K562 (cell line): ENCODE measurements at regions not wholly inside any gene's neighbourhood (a gene's known extent, or its start where the extent isn't known, plus 50 kb on each side); places are given as distances from the start of the nearest gene placed in this dataset.

Experiments used
- ATAC-seq: fragments of 200-7000 bp; cut with Tn5 transposase; 3 replicates; pipeline ENCODE4 v1.9.1; 2020; ENCODE audit warnings: moderate library complexity
- BruUV-seq: library from RNA; stranded (reverse); fragments of 400-500 nt; replicated peaks from 2 replicates; lab custom pipeline; 2021; lab: Mats Ljungman, UMichigan
- CTCF ChIA-PET: fragments of 300-600 bp; formaldehyde crosslinking; extraction: SDS; loops from one replicate; lab custom pipeline; 2021; ENCODE audit warnings: low intra/inter-chr PET ratio; lab: Yijun Ruan, JAX
- POLR2A ChIA-PET: fragments of 300-600, 350-650 bp; sonication (Branson Sonifier 250); formaldehyde crosslinking; extraction: SDS; loops from one replicate; lab custom pipeline; 2021; ENCODE audit warnings: antibody characterized with exemption, inconsistent platforms; lab: Yijun Ruan, JAX
- DNase-seq, 4 experiments: peaks; one replicate each; pipeline versions ENCODE4 v3.0.0 to v3.0.0-alpha.2; 2011 to 2018; ENCODE audit warnings: low spot score in 3 of 4, mixed read lengths in 3 of 4; ENCODE audit errors: extremely low read depth in 1 of 4
- FAIRE-seq: peaks from 2 replicates; lab custom pipeline; 2011; peaks lifted over from hg19 to GRCh38; lab: Jason Lieb, UNC
- H2AFZ ChIP-seq: 2 replicates; pipeline ENCODE4 v1.6.0; 2011; ENCODE audit warnings: low read depth, low read length, control low read depth, inconsistent platforms
- H3K27ac ChIP-seq: fragments of 200-600 bp; 3 replicates; pipeline ENCODE4 v1.8.0; 2011; ENCODE audit warnings: low read depth, mild to moderate bottlenecking, control low read depth, inconsistent platforms, low read length, moderate library complexity, mixed read lengths; ENCODE audit errors: extremely low read depth
- H3K27me3 ChIP-seq, 2 experiments: fragments of 300-600 bp in 1 of 2; 2 replicates in 1 of 2; 3 replicates in 1 of 2; pipeline versions ENCODE4 v1.6.0 to v1.8.0; 2011; ENCODE audit warnings: inconsistent platforms in 2 of 2, low read length in 2 of 2, mild to moderate bottlenecking in 1 of 2, mixed read lengths in 1 of 2, moderate library complexity in 1 of 2; ENCODE audit not compliant: control insufficient read depth in 2 of 2, insufficient read depth in 2 of 2
- H3K36me3 ChIP-seq: fragments of 300-600 bp; 3 replicates; pipeline ENCODE4 v1.8.0; 2011; ENCODE audit warnings: mild to moderate bottlenecking, low read length, inconsistent platforms; ENCODE audit not compliant: control insufficient read depth, insufficient read depth
- H3K4me1 ChIP-seq, 2 experiments: fragments of 200-600 bp in 1 of 2; replicated peaks in 1 of 2; 2 replicates in 1 of 2; 3 replicates in 1 of 2; pipeline versions ENCODE4 v1.5.1 to v1.8.0; 2011; ENCODE audit warnings: inconsistent platforms in 2 of 2, low read length in 2 of 2, mild to moderate bottlenecking in 1 of 2, mixed read lengths in 1 of 2, moderate library complexity in 1 of 2; ENCODE audit not compliant: control insufficient read depth in 2 of 2, insufficient read depth in 2 of 2
- H3K4me2 ChIP-seq: 2 replicates; pipeline ENCODE4 v1.6.1; 2011; ENCODE audit warnings: low read length, control low read depth, inconsistent platforms, mixed read lengths; ENCODE audit not compliant: insufficient read depth
- H3K4me3 ChIP-seq: fragments of 200-600 bp; sonication (generic), shearing (Covaris generic); 2 replicates; pipeline ENCODE4 v1.5.1; 2016; ENCODE audit warnings: control low read depth, inconsistent platforms
- H3K79me2 ChIP-seq: fragments of 200-600 bp; 3 replicates; pipeline ENCODE4 v1.8.0; 2011; ENCODE audit warnings: low read length, inconsistent platforms; ENCODE audit not compliant: control insufficient read depth, insufficient read depth
- H3K9ac ChIP-seq, 2 experiments: 2 replicates each; pipeline versions ENCODE4 v1.6.0 to v1.6.1; 2011; ENCODE audit warnings: low read depth in 2 of 2, low read length in 2 of 2, control low read depth in 1 of 2, inconsistent platforms in 1 of 2, mild to moderate bottlenecking in 1 of 2, mixed read lengths in 1 of 2; ENCODE audit not compliant: insufficient read depth in 1 of 2
- H3K9me1 ChIP-seq: one replicate; pipeline ENCODE4 v1.6.0; 2011; ENCODE audit warnings: inconsistent platforms, mild to moderate bottlenecking, low read length, moderate library complexity; ENCODE audit not compliant: control insufficient read depth, insufficient read depth
- H3K9me3 ChIP-seq: replicated peaks from 2 replicates; pipeline ENCODE4 v1.5.1; 2011; ENCODE audit warnings: low read depth, low read length, inconsistent platforms; ENCODE audit not compliant: control insufficient read depth, insufficient read depth
- H4K20me1 ChIP-seq: replicated peaks from 2 replicates; pipeline ENCODE4 v1.6.1; 2011; ENCODE audit warnings: low read length, inconsistent platforms, mixed read lengths; ENCODE audit not compliant: control insufficient read depth, insufficient read depth
- DDX20 ChIP-seq: fragments of 450-650 bp; IDR thresholded peaks from 2 replicates; pipeline ENCODE4 v1.6.1; 2016; ENCODE audit warnings: missing genetic modification characterization, low read depth, mild to moderate bottlenecking, missing compliant biosample characterization, moderate library complexity
- ELF1 ChIP-seq: fragments of 200-800 bp; sonication (Bioruptor generic); IDR thresholded peaks from 2 replicates; pipeline ENCODE4 v1.6.1; 2016; ENCODE audit warnings: missing genetic modification characterization, missing compliant biosample characterization
- EP300 ChIP-seq: IDR thresholded peaks from 2 replicates; pipeline ENCODE4 v1.6.1; 2012; ENCODE audit warnings: low read length, improper control_type of control experiment
- HMG20B ChIP-seq: fragments of 250-450 bp; sonication (Bioruptor Pico); IDR thresholded peaks from 2 replicates; pipeline ENCODE4 v1.5.0; 2021; ENCODE audit warnings: mild to moderate bottlenecking
- KDM1A ChIP-seq, 2 experiments: fragments of 450-650 bp; IDR thresholded peaks; 2 replicates each; pipeline ENCODE4 v1.6.1; 2016; ENCODE audit warnings: mild to moderate bottlenecking in 2 of 2
- KLF16 ChIP-seq: IDR thresholded peaks from 2 replicates; pipeline ENCODE4 v1.6.1; 2016; ENCODE audit warnings: antibody characterized with exemption
- MCM7 ChIP-seq, 2 experiments: fragments of 450-650 bp; IDR thresholded peaks; 2 replicates each; pipeline ENCODE4 v1.6.1; 2016 to 2018
- POLR2AphosphoS2 ChIP-seq: IDR thresholded peaks from 2 replicates; pipeline ENCODE4 v1.6.1; 2012; ENCODE audit warnings: low read length, improper control_type of control experiment
- PPARD ChIP-seq: fragments of 250-450 bp; sonication (Bioruptor Pico); IDR thresholded peaks from 2 replicates; pipeline ENCODE4 v1.8.0; 2022; ENCODE audit warnings: inconsistent platforms, mild to moderate bottlenecking, moderate library complexity
- XRCC3 ChIP-seq: fragments of 450-650 bp; IDR thresholded peaks from 2 replicates; pipeline ENCODE4 v1.6.1; 2017; ENCODE audit warnings: mild to moderate bottlenecking, moderate library complexity
- YBX1 ChIP-seq: fragments of 450-650 bp; IDR thresholded peaks from 2 replicates; pipeline ENCODE4 v1.7.1; 2016; ENCODE audit warnings: mild to moderate bottlenecking
- ZFX ChIP-seq: sonication (generic); formaldehyde crosslinking; IDR thresholded peaks from 2 replicates; pipeline ENCODE4 v1.8.0; 2022; ENCODE audit warnings: mild to moderate bottlenecking, missing genetic modification reagents, moderate library complexity
- ZNF133 ChIP-seq: fragments of 250-450 bp; sonication (Bioruptor Pico); IDR thresholded peaks from 2 replicates; pipeline ENCODE4 v1.4.0; 2020; ENCODE audit warnings: mild to moderate bottlenecking
- ZNF76 ChIP-seq: fragments of 250-450 bp; sonication (Bioruptor Pico); IDR thresholded peaks from 2 replicates; pipeline ENCODE4 v1.4.0; 2020; ENCODE audit warnings: mild to moderate bottlenecking, moderate library complexity, borderline replicate concordance
- WGBS: fragments of 100-300 bp; shearing (Covaris generic); methylation state at CpG from one replicate; pipeline ENCODE4 v1.1.6; 2016; ENCODE audit warnings: low coverage, mixed read lengths; ENCODE audit not compliant: insufficient coverage; ENCODE audit errors: missing lambda C conversion rate; 5-methylcytosine and 5-hydroxymethylcytosine counted together
- in situ Hi-C: fragments of 300-500 bp; cut with MboI; formaldehyde crosslinking; loops from 4 replicates; pipeline ENCODE4 v1.15.0; 2018; ENCODE audit warnings: inconsistent platforms, mixed read lengths
- intact Hi-C: fragments of 100-400 bp; cut with micrococcal nuclease; formaldehyde crosslinking; loops from 2 replicates; pipeline ENCODE4 v1.14.2; 2022
- TF ChIP-seq, protein P1 (sequence below), 2 experiments: fragments of 450-650 bp; IDR thresholded peaks; 2 replicates each; pipeline ENCODE4 v1.6.1; 2018; ENCODE audit warnings: mild to moderate bottlenecking in 2 of 2, low read depth in 1 of 2; ENCODE audit not compliant: partially characterized antibody in 2 of 2

DNA sequence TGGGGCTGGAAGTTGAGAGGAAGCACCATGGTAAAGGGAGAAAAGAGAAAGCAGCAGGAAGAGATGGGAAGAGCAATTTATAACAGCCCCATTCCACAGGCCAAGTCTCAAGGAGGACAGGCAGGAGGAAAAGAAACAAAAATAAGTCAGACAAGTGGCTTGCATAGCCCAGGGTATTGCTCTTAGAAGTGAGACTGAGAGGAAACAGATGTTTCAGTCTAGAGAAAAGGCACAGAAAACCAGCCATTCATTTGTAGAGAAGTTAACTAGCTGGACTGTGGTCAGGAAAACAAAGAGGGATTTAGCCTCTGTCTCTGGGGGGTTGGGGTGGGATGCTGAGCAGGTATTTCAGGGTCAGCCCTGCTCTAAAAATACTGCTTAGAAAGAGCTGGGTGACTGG is 175.0 kb upstream of the ARHGEF9 start:
- BruUV-seq: no TSS peak
- in situ Hi-C loops: no loop called here

DNA sequence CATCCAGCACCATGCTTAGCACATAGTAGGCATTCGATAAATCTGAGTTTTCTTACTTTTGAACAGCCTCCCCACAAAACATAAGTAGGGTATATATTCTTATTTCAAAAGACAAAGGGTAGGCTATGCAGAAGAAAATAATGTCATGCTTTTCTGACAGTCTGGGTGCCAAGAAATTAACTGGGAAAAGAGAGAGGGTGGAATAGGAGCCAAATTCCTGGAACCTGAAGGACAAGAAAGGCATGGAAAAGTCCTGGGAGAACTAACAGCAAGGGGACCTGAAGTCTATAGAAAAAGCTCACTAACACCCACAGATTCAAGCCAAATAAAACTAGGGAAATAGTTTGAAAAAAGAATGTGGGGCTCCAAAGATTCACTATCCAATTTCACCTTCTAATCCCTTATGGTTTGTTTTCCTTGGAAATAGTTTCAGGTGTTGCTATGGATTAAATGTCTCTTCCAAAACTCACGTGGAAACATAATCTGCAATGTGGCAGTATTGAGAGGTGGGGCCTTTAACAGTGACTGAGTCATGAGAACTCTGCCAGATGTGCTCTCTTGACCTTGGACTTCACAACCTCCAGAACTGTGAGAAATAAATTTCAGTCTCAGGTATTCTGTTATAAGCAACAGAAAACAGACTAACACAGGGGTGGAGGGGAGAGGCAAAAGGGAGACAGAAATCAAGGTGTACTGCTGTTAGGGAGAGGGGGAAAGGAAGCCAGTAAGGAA is 173.3 kb upstream of the ARHGEF9 start:
- Histone ChIP-seq H3K4me2 (no peak overlapping the region), H3K36me3 (no peaks in the 10 kb centered on the region), H4K20me1 (no peaks in the 10 kb centered on the region), H3K4me1 (no peaks in the 10 kb centered on the region), H3K27me3 (no peaks in the 10 kb centered on the region), H3K9me3 (no peaks in the 10 kb centered on the region), H3K9me1 (no peaks in the 10 kb centered on the region), H3K79me2 (no peaks in the 10 kb centered on the region), H2AFZ (no peak overlapping the region), H3K9ac (no peak overlapping the region), H3K27ac (no peak overlapping the region), H3K4me3 (no peak overlapping the region)
- CTCF ChIA-PET: no interaction called here
- in situ Hi-C loops: no loop called here
- DNase-seq (no peak), FAIRE-seq (no peak), ATAC-seq (no peak)
- intact Hi-C loops: no loop called here
- POLR2A ChIA-PET: no interaction called here
- 0% methylated on average over 2 of the region's 2 CpGs for WGBS
- no TSS peak for BruUV-seq
- no peak for TF ChIP-seq KDM1A (IDR thresholded peaks at IDR 0.05)
- TF ChIP-seq EP300: no peak
- TF ChIP-seq YBX1: no peak
- no peak for TF ChIP-seq POLR2AphosphoS2
- TF ChIP-seq DDX20: no peak
- TF ChIP-seq KLF16: no peak
- TF ChIP-seq ZNF133 (CRISPR knock-in tag): no peak
- no peak for TF ChIP-seq XRCC3
- TF ChIP-seq, protein P1, sequence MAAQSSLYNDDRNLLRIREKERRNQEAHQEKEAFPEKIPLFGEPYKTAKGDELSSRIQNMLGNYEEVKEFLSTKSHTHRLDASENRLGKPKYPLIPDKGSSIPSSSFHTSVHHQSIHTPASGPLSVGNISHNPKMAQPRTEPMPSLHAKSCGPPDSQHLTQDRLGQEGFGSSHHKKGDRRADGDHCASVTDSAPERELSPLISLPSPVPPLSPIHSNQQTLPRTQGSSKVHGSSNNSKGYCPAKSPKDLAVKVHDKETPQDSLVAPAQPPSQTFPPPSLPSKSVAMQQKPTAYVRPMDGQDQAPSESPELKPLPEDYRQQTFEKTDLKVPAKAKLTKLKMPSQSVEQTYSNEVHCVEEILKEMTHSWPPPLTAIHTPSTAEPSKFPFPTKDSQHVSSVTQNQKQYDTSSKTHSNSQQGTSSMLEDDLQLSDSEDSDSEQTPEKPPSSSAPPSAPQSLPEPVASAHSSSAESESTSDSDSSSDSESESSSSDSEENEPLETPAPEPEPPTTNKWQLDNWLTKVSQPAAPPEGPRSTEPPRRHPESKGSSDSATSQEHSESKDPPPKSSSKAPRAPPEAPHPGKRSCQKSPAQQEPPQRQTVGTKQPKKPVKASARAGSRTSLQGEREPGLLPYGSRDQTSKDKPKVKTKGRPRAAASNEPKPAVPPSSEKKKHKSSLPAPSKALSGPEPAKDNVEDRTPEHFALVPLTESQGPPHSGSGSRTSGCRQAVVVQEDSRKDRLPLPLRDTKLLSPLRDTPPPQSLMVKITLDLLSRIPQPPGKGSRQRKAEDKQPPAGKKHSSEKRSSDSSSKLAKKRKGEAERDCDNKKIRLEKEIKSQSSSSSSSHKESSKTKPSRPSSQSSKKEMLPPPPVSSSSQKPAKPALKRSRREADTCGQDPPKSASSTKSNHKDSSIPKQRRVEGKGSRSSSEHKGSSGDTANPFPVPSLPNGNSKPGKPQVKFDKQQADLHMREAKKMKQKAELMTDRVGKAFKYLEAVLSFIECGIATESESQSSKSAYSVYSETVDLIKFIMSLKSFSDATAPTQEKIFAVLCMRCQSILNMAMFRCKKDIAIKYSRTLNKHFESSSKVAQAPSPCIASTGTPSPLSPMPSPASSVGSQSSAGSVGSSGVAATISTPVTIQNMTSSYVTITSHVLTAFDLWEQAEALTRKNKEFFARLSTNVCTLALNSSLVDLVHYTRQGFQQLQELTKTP (IDR thresholded peaks at IDR 0.05; ENCODE audit: low read depth in 1 of 2, partially characterized antibody in 2 of 2): no peak
- no peak for TF ChIP-seq PPARD (CRISPR knock-in tag)
- TF ChIP-seq ELF1 (tag): no peak

More for the DNA sequence above, 175.0 kb upstream of the ARHGEF9 start:
- H3K9me3 ChIP-seq: no peaks in the 10 kb centered on the region
- no peak overlapping the region for H3K9ac ChIP-seq
- H3K27me3 ChIP-seq: no peaks in the 10 kb centered on the region
- H3K27ac ChIP-seq: no peak overlapping the region
- ChIA-PET CTCF (no interaction called here), POLR2A (no interaction called here)
- H3K4me2 ChIP-seq: no peak overlapping the region
- no peaks in the 10 kb centered on the region for H3K9me1 ChIP-seq
- ATAC-seq: no peak
- FAIRE-seq: no peak
- no peak for TF ChIP-seq MCM7 (IDR thresholded peaks at IDR 0.05)
- no peak for TF ChIP-seq ZFX (CRISPR knock-in tag)
- no peak for TF ChIP-seq HMG20B (CRISPR knock-in tag)
- TF ChIP-seq ZNF76 (CRISPR knock-in tag): no peak
- no peak overlapping the region for H2AFZ ChIP-seq
- no peak for DNase-seq
- no peak overlapping the region for H3K4me3 ChIP-seq
- intact Hi-C loops: no loop called here
- no peaks in the 10 kb centered on the region for H3K36me3 ChIP-seq
- H4K20me1 ChIP-seq: no peaks in the 10 kb centered on the region
- no peaks in the 10 kb centered on the region for H3K4me1 ChIP-seq
- no peaks in the 10 kb centered on the region for H3K79me2 ChIP-seq
